B cell (primary cell): ENCODE measurements at regions not wholly inside any gene's neighbourhood (a gene's known extent, or its start where the extent isn't known, plus 50 kb on each side); places are given as distances from the start of the nearest gene placed in this dataset.

Source experiments
- ATAC-seq: fragments of 200-7000 bp; cut with Tn5 transposase; one replicate; pipeline ENCODE4 v1.10.0; 2021; ENCODE audit warnings: low read depth, mild to moderate bottlenecking, moderate number of reproducible peaks, moderate library complexity
- CTCF ChIA-PET: fragments of 350-600 bp; sonication (Branson Sonifier 250); formaldehyde crosslinking; loops from one replicate; lab custom pipeline; 2021; ENCODE audit warnings: antibody characterized with exemption, inconsistent platforms; lab: Charles Lee
- POLR2A ChIA-PET: fragments of 350-600 bp; sonication (Branson Sonifier 250); formaldehyde crosslinking; loops from one replicate; lab custom pipeline; 2021; ENCODE audit warnings: antibody characterized with exemption; lab: Charles Lee
- DNase-seq: peaks from one replicate; pipeline ENCODE4 v3.0.0; 2013
- H2AFZ ChIP-seq: 2 replicates; pipeline ENCODE4 v1.6.1; 2012; ENCODE audit warnings: mild to moderate bottlenecking, low read depth, low read length; ENCODE audit not compliant: insufficient read depth, poor library complexity, severe bottlenecking
- H3K27ac ChIP-seq, 2 donors: 1 replicate in 1 of 2; 2 replicates in 1 of 2; pipeline ENCODE4 v1.5.1; 2012 to 2013; ENCODE audit warnings: low read length in 2 of 2, mild to moderate bottlenecking in 2 of 2, moderate library complexity in 1 of 2
- H3K27me3 ChIP-seq, 4 experiments: fragments of 200-600 bp in 1 of 4; sonication (generic) in 1 of 4; replicated peaks in 1 of 4; 1 replicate in 2 of 4; 2 replicates in 2 of 4; pipeline versions ENCODE4 v1.6.1 to v1.7.0; 2013 to 2016; ENCODE audit warnings: low read length in 3 of 4, mild to moderate bottlenecking in 2 of 4, mixed read lengths in 1 of 4, moderate library complexity in 1 of 4; ENCODE audit not compliant: insufficient read depth in 4 of 4, control insufficient read depth in 3 of 4; ENCODE audit errors: control extremely low read depth in 1 of 4
- H3K36me3 ChIP-seq, 2 experiments: replicated peaks in 1 of 2; 1 replicate in 1 of 2; 2 replicates in 1 of 2; pipeline versions ENCODE4 v1.6.1 to v1.7.1; 2013; ENCODE audit warnings: low read length in 1 of 2; ENCODE audit not compliant: insufficient read depth in 2 of 2, control insufficient read depth in 1 of 2; ENCODE audit errors: control extremely low read depth in 1 of 2, extremely low read depth in 1 of 2
- H3K4me1 ChIP-seq, 2 donors: fragments of 200-600 bp in 1 of 2; sonication (generic) in 1 of 2; 1 replicate in 1 of 2; 2 replicates in 1 of 2; pipeline versions ENCODE4 v1.5.1 to v1.6.1; 2013 to 2017; ENCODE audit warnings: low read length in 2 of 2; ENCODE audit not compliant: control insufficient read depth in 2 of 2, insufficient read depth in 2 of 2
- H3K4me2 ChIP-seq: replicated peaks from 2 replicates; pipeline ENCODE3; 2012; ENCODE audit warnings: mild to moderate bottlenecking, low read depth, low read length; ENCODE audit not compliant: poor library complexity, severe bottlenecking
- H3K4me3 ChIP-seq, 5 experiments: fragments of 200-600 bp in 1 of 5; sonication (generic) in 1 of 5; 1 replicate in 3 of 5; 2 replicates in 2 of 5; pipeline versions ENCODE4 v1.5.1 to v1.7.0; 2011 to 2016; ENCODE audit warnings: low read length in 4 of 5, mild to moderate bottlenecking in 4 of 5, low read depth in 2 of 5, control low read depth in 1 of 5, moderate library complexity in 1 of 5; ENCODE audit not compliant: insufficient read depth in 1 of 5; ENCODE audit errors: control extremely low read depth in 1 of 5, extremely low read depth in 1 of 5
- H3K79me2 ChIP-seq: fragments of 200-600 bp; sonication (generic); one replicate; pipeline ENCODE4 v1.6.0; 2016; ENCODE audit warnings: low read length; ENCODE audit not compliant: control insufficient read depth, insufficient read depth
- H3K9ac ChIP-seq: fragments of 200-600 bp; sonication (generic); 2 replicates; pipeline ENCODE4 v1.6.1; 2017; ENCODE audit warnings: mild to moderate bottlenecking, low read length, moderate library complexity
- H3K9me3 ChIP-seq, 3 donors: one replicate each; pipeline versions ENCODE4 v1.6.1 to v1.7.1; 2013; ENCODE audit warnings: low read length in 2 of 3; ENCODE audit not compliant: control insufficient read depth in 2 of 3, insufficient read depth in 1 of 3; ENCODE audit errors: control extremely low read depth in 1 of 3
- H4K20me1 ChIP-seq: 2 replicates; pipeline ENCODE4 v1.6.0; 2012; ENCODE audit warnings: mild to moderate bottlenecking, low read length; ENCODE audit not compliant: insufficient read depth, control insufficient read depth, poor library complexity, severe bottlenecking
- H3K27ac Mint-ChIP-seq: one replicate; pipeline ENCODE4 v1.8.0; 2021; ENCODE audit warnings: mixed read lengths
- H3K27me3 Mint-ChIP-seq: one replicate; pipeline ENCODE4 v1.8.0; 2021; ENCODE audit warnings: mixed read lengths
- H3K4me1 Mint-ChIP-seq: one replicate; pipeline ENCODE4 v1.8.0; 2021; ENCODE audit warnings: mixed read lengths
- H3K4me3 Mint-ChIP-seq: one replicate; pipeline ENCODE4 v1.8.0; 2021; ENCODE audit warnings: mixed read lengths
- H3K9me3 Mint-ChIP-seq: one replicate; pipeline ENCODE4 v1.8.0; 2022; ENCODE audit warnings: mixed read lengths; ENCODE audit not compliant: insufficient read depth
- EZH2 ChIP-seq: IDR thresholded peaks from 2 replicates; pipeline ENCODE4 v1.6.1; 2012; ENCODE audit warnings: borderline replicate concordance, low read depth, mild to moderate bottlenecking, moderate library complexity, low read length; ENCODE audit not compliant: insufficient read depth, poor library complexity, severe bottlenecking
- WGBS: methylation state at CpG from one replicate; pipeline ENCODE4 v1.1.5; 2013; ENCODE audit warnings: missing lambda C conversion rate; ENCODE audit not compliant: insufficient coverage; 5-methylcytosine and 5-hydroxymethylcytosine counted together
- intact Hi-C: fragments of 100-400 bp; cut with micrococcal nuclease; formaldehyde crosslinking; loops from one replicate; pipeline ENCODE4 v1.10.0; 2022
- TF ChIP-seq, protein P1 (sequence below): fragments of 200-600 bp; IDR thresholded peaks from one replicate; pipeline ENCODE4 v1.8.0; 2022; ENCODE audit warnings: antibody characterized with exemption, mild to moderate bottlenecking

DNA sequence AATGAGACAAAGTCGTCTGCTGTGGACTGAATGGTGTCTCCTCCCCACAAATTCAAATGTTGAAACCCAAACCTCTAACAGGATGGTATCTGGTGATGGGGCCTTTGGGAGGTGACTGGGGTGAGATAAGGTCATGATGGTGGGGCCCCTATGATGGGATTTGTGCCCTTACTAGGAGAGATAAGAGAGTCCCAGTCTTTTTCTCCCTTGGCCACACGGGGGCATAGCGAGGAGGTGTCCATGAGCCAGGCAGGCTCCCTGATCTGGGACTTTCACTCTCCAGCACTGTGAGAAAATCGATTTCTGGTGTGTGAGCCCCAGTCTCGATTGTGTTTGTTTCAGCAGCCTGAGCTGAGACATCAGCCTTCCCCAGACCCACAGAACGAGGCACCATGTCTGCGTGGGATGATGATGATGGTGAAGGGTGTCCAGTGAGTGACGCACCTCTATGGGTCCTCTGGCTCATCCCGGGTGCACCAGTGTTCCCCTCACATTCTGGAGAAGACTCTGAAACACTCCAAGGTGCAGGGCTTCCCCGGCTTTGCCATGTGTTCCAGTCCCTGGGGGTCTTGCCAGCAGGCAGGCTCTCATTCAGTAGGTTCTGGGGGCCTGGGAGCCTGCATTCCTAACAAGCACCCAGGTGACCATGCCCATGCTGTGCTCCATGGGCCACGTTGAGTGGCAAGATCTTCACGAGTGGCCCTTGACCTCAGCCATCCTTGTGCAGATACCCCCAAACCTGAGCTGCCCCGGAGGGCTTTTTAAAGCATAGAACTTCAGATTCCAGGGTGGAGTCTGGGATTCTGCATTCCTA lies 363.0 kb downstream of the CTTN start:
- H3K4me3 ChIP-seq, result no peak overlapping the region
- WGBS, result 92% methylated on average over 11 of the region's 13 CpGs

DNA sequence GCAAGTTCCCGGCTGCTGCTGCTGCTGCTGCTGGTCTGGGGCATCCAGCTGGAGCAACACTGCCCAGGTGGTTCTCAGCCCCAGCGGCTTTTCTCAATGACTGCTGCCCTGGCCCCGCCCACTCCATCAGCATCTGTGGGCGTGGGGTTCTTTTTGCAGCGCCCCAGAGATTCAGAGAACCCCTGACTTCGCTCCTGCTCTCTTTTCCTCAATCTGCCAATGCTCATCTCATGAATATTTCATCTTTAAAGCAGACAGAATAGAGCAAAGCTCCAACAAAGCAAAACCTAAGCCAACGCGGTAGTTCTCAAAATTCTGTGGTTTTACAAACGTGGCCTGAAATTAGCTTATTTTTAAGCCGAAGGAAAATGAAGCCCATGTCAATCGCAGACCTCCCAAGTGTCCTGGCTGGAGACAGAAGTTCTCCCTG lies 363.6 kb downstream of the CTTN start:
- H3K27ac Mint-ChIP-seq, result no peak overlapping the region
- no peaks in the 10 kb centered on the region for H3K4me1 Mint-ChIP-seq
- CTCF ChIA-PET, result no interaction called here
- peaks cover 0 to 36% (median 0%) of the 10 kb centered on the region in 3 donors for H3K9me3 ChIP-seq
- intact Hi-C loops, result no loop called here
- no peak overlapping the region for H2AFZ ChIP-seq
- H3K4me2 ChIP-seq, result no peak overlapping the region
- no peak for ATAC-seq
- no peak overlapping the region for H3K4me3 Mint-ChIP-seq
- no peaks in the 10 kb centered on the region for H3K4me1 ChIP-seq
- H3K27me3 ChIP-seq, result peaks cover 0 to 4% (median under 1%) of the 10 kb centered on the region in 4 experiments
- H3K9ac ChIP-seq, result no peak overlapping the region
- TF ChIP-seq, protein P1, sequence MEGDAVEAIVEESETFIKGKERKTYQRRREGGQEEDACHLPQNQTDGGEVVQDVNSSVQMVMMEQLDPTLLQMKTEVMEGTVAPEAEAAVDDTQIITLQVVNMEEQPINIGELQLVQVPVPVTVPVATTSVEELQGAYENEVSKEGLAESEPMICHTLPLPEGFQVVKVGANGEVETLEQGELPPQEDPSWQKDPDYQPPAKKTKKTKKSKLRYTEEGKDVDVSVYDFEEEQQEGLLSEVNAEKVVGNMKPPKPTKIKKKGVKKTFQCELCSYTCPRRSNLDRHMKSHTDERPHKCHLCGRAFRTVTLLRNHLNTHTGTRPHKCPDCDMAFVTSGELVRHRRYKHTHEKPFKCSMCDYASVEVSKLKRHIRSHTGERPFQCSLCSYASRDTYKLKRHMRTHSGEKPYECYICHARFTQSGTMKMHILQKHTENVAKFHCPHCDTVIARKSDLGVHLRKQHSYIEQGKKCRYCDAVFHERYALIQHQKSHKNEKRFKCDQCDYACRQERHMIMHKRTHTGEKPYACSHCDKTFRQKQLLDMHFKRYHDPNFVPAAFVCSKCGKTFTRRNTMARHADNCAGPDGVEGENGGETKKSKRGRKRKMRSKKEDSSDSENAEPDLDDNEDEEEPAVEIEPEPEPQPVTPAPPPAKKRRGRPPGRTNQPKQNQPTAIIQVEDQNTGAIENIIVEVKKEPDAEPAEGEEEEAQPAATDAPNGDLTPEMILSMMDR, result no peak
- no peak for TF ChIP-seq EZH2
- no peaks in the 10 kb centered on the region for H3K9me3 Mint-ChIP-seq
- H3K79me2 ChIP-seq, result no peaks in the 10 kb centered on the region
- H4K20me1 ChIP-seq, result no peaks in the 10 kb centered on the region
- no peak for DNase-seq
- H3K36me3 ChIP-seq, result no peaks in the 10 kb centered on the region
- WGBS, result 84% methylated on average over 11 of the region's 11 CpGs
- POLR2A ChIA-PET, result no interaction called here
- peaks cover 3% of the 10 kb centered on the region for H3K27me3 Mint-ChIP-seq
- no peak overlapping the region for H3K4me3 ChIP-seq
- no peak overlapping the region for H3K27ac ChIP-seq

More for the DNA sequence above, 363.0 kb downstream of the CTTN start:
- H3K9me3 Mint-ChIP-seq, result no peaks in the 10 kb centered on the region
- DNase-seq, result no peak
- intact Hi-C loops, result no loop called here
- no peak for ATAC-seq
- no peak overlapping the region for H3K27ac Mint-ChIP-seq
- CTCF ChIA-PET, result no interaction called here
- TF ChIP-seq, protein P1, result no peak
- no peak for TF ChIP-seq EZH2
- peaks cover 9% of the 10 kb centered on the region for H3K27me3 Mint-ChIP-seq
- H3K9ac ChIP-seq, result no peak overlapping the region
- H4K20me1 ChIP-seq, result no peaks in the 10 kb centered on the region
- no peaks in the 10 kb centered on the region for H3K4me1 Mint-ChIP-seq
- POLR2A ChIA-PET, result no interaction called here
- no peak overlapping the region for H3K27ac ChIP-seq
- H2AFZ ChIP-seq, result no peak overlapping the region
- no peaks in the 10 kb centered on the region for H3K36me3 ChIP-seq
- no peaks in the 10 kb centered on the region for H3K4me1 ChIP-seq
- H3K79me2 ChIP-seq, result no peaks in the 10 kb centered on the region
- no peak overlapping the region for H3K4me2 ChIP-seq
- H3K9me3 ChIP-seq, result peaks cover 0 to 34% (median 0%) of the 10 kb centered on the region in 3 donors
- H3K4me3 Mint-ChIP-seq, result no peak overlapping the region
- H3K27me3 ChIP-seq, result peaks cover 0 to 4% (median under 1%) of the 10 kb centered on the region in 4 experiments
